Astrocyte of the cerebellum (primary cell): ENCODE measurements at regions not wholly inside any gene's neighbourhood (a gene's known extent, or its start where the extent isn't known, plus 50 kb on each side); places are given as distances from the start of the nearest gene placed in this dataset.

ENCODE experiments used
- DNase-seq: peaks from one replicate; pipeline ENCODE4 v3.0.0-alpha.2; 2011; ENCODE audit warnings: low read depth
- H3K4me3 ChIP-seq: 2 replicates; pipeline ENCODE4 v1.5.1; 2011; ENCODE audit warnings: mild to moderate bottlenecking, low read depth, low read length, moderate library complexity
- CTCF ChIP-seq: IDR thresholded peaks from 2 replicates; pipeline ENCODE4 v1.5.1; 2012; ENCODE audit warnings: low read length, low read depth, moderate library complexity, mild to moderate bottlenecking; ENCODE audit errors: missing control alignments
- in situ Hi-C: cut with HindIII; loops from 2 replicates; pipeline ENCODE4 v1.10.0; 2017; ENCODE audit warnings: low sequenced_read_pairs

DNA sequence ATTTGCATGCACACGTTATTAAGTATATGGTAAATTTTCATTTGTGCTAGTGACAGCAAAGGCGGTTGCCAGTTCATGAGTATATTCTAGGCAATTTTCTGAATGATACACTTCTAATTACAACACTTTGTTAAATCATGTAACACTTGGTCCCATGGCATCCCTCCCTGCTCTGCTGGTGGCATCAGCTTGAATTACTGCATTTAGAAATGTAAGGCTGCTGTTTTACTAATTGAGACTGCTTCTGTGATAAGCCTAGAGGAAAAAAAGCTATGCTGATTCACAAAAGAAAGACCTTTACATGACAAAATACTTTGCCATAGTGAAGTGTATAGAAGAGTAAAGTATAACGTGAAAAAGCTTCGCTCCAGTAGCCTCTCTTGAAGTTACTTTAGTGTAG is 636.1 kb downstream of the KCNH5 start:
- in situ Hi-C loops: no loop called here
- DNase-seq: no peak
- no peak overlapping the region for H3K4me3 ChIP-seq
- no peak for TF ChIP-seq CTCF

GRCh38 chr14:62409626-62410300 is 635.5 kb downstream of the KCNH5 start:
- no peak for TF ChIP-seq CTCF
- in situ Hi-C loops: no loop called here
- DNase-seq: no peak
- no peak overlapping the region for H3K4me3 ChIP-seq

- in situ Hi-C loops: no loop called here
- no peak overlapping the region for H3K4me3 ChIP-seq
- DNase-seq: no peak
- no peak for TF ChIP-seq CTCF
Observed at GRCh38 chr14:62420847-62421246, 624.4 kb downstream of the KCNH5 start.

DNA sequence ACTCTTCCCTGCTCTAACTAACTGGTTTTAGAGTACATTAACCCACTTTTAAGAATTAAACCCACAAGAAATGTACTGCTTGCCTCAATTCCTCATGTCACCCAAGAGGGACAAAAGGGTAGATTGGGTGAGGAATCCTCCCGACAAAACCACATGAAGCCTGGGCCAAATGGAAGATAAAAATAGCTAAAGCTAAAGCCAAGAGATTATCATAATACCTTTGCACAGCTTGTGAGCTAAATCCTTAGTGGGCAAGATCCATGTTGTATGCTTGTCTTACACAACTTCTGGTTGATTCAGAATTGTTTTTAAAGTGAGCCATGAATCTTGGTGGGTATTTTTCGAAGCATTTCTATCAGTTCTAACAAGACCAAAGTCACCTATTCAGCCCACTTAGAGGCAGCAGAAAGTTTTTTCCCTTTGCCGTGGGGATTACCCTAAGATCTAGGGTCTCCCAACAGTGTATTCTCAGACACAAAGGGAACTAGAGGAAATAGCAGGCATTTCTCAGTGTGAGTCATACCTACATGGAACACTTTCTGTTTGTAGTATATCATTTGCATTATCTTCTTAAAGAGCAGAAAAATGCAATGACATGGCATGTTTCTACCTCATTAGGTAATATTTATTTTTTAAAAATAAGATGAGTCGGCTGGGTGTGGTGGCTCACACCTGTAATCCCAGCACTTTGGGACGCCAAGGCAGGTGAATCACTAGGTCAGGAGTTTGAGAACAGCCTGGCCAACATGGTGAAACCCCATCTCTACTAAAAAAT is 616.6 kb downstream of the KCNH5 start:
- in situ Hi-C loops: no loop called here
- DNase-seq: peak; percentile 49
- no peak for TF ChIP-seq CTCF
- H3K4me3 ChIP-seq: no peak overlapping the region

DNA sequence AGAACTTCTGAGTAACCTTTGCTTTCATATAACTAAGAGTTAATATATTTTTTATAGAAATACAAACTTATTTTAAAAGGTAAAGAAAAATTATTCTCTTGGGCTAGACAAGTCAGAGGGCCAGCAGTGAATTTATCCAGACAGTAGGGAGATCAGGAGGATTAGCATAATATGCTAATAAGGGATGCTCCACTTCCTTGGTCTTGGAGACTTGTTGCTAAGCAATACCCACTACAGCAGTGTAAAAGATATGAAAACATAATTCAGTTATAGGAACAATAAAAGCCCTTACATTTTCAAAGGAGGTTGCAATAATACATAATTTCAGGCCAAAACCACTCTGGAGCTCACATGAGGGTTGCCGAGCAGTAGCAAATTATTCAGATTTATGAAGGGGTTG is 615.6 kb downstream of the KCNH5 start:
- in situ Hi-C loops: no loop called here

DNA sequence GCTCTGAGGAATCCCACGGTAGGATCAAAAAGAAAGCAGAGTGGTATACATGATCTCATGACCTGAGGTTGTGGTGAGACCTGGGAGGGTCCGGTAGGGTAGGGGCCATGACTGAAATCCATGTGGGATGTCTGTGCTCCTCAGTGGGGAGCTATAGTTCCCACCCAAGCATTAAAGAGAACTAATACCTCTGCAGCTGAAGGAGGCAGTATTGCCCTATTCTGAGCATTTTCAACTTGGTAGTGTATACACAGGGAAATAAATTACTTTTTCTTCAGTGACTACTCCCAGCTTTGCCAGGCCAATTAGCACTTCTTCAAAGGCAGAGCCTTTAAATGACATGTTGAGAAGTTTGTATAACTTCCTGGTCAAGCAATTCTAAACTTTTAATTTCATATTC is 613.8 kb downstream of the KCNH5 start:
- DNase-seq: no peak
- H3K4me3 ChIP-seq: no peak overlapping the region
- in situ Hi-C loops: no loop called here
- no peak for TF ChIP-seq CTCF

More for the DNA sequence above, 615.6 kb downstream of the KCNH5 start:
- no peak for TF ChIP-seq CTCF
- H3K4me3 ChIP-seq: no peak overlapping the region
- DNase-seq: no peak
